Ishikawa (cell line): ENCODE measurements at regions not wholly inside any gene's neighbourhood (a gene's known extent, or its start where the extent isn't known, plus 50 kb on each side); places are given as distances from the start of the nearest gene placed in this dataset.

Experiments used
- CEBPB ChIP-seq: IDR thresholded peaks from 2 replicates; pipeline ENCODE4 v1.6.1; 2012
- CREB1 ChIP-seq: IDR thresholded peaks from 2 replicates; pipeline ENCODE4 v1.6.1; 2012; ENCODE audit warnings: low read depth
- EGR1 ChIP-seq: IDR thresholded peaks from 2 replicates; pipeline ENCODE4 v1.6.1; 2012
- EP300 ChIP-seq: IDR thresholded peaks from 2 replicates; pipeline ENCODE4 v1.6.1; 2012; ENCODE audit warnings: borderline replicate concordance
- FOXM1 ChIP-seq: IDR thresholded peaks from 2 replicates; pipeline ENCODE4 v1.6.1; 2012; ENCODE audit warnings: low read depth, borderline replicate concordance
- NFIC ChIP-seq: IDR thresholded peaks from 2 replicates; pipeline ENCODE4 v1.6.1; 2012
- RAD21 ChIP-seq: IDR thresholded peaks from 2 replicates; pipeline ENCODE4 v1.6.1; 2012; ENCODE audit warnings: low read depth
- TAF1 ChIP-seq: IDR thresholded peaks from 2 replicates; pipeline ENCODE4 v1.6.1; 2012; ENCODE audit warnings: low read depth, mild to moderate bottlenecking
- TCF12 ChIP-seq: IDR thresholded peaks from 2 replicates; pipeline ENCODE4 v1.6.1; 2012; ENCODE audit warnings: low read depth
- TEAD4 ChIP-seq: IDR thresholded peaks from 2 replicates; pipeline ENCODE4 v1.6.1; 2012
- YY1 ChIP-seq: IDR thresholded peaks from 2 replicates; pipeline ENCODE4 v1.6.1; 2012; ENCODE audit warnings: low read depth
- ZBTB7A ChIP-seq: IDR thresholded peaks from 2 replicates; pipeline ENCODE4 v1.6.1; 2012; ENCODE audit warnings: low read depth
- TF ChIP-seq, protein P1 (sequence below): IDR thresholded peaks from 2 replicates; pipeline ENCODE4 v1.6.1; 2012
- TF ChIP-seq, protein P2 (sequence below): IDR thresholded peaks from 2 replicates; pipeline ENCODE4 v1.6.1; 2012; ENCODE audit warnings: low read depth, mild to moderate bottlenecking
- TF ChIP-seq, protein P3 (sequence below): IDR thresholded peaks from 2 replicates; pipeline ENCODE4 v1.6.1; 2012

DNA sequence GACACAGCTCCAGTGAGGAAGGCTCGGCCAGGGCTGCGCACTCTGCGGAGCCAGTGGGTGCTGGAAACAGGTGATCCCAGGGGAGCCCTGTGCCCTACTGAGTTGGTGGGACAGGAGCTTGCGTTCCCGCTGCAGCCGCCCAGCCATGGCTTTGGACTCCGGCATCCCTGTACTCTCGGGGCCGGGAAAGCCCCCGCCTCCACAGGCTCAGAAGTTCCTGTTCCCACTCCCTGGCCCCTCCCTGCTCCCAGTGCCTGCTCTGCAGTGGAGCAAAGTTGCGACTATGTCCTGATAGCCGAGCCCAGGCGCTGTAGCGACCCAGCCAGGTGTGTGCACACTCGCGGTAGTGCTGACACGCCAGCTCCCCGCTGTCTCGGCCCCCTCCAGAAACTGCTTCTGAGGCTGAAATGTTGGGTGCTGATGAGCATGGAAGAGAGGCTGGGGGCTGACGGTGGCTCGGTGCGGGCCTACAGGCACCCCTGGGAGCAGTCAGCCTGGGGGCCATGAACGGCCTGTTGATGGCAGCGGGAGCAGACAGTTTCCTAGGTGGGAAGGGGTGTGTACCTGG, 344.6 kb upstream of the MGAT4C start:
- TF ChIP-seq TCF12, result no peak
- TF ChIP-seq, protein P1, sequence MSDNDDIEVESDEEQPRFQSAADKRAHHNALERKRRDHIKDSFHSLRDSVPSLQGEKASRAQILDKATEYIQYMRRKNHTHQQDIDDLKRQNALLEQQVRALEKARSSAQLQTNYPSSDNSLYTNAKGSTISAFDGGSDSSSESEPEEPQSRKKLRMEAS, result no peak
- no peak for TF ChIP-seq CEBPB
- no peak for TF ChIP-seq FOXM1
- TF ChIP-seq TEAD4, result no peak
- no peak for TF ChIP-seq ZBTB7A
- no peak for TF ChIP-seq EGR1
- no peak for TF ChIP-seq EP300
- no peak for TF ChIP-seq NFIC
- no peak for TF ChIP-seq TAF1
- TF ChIP-seq CREB1, result no peak

- TF ChIP-seq, protein P2, sequence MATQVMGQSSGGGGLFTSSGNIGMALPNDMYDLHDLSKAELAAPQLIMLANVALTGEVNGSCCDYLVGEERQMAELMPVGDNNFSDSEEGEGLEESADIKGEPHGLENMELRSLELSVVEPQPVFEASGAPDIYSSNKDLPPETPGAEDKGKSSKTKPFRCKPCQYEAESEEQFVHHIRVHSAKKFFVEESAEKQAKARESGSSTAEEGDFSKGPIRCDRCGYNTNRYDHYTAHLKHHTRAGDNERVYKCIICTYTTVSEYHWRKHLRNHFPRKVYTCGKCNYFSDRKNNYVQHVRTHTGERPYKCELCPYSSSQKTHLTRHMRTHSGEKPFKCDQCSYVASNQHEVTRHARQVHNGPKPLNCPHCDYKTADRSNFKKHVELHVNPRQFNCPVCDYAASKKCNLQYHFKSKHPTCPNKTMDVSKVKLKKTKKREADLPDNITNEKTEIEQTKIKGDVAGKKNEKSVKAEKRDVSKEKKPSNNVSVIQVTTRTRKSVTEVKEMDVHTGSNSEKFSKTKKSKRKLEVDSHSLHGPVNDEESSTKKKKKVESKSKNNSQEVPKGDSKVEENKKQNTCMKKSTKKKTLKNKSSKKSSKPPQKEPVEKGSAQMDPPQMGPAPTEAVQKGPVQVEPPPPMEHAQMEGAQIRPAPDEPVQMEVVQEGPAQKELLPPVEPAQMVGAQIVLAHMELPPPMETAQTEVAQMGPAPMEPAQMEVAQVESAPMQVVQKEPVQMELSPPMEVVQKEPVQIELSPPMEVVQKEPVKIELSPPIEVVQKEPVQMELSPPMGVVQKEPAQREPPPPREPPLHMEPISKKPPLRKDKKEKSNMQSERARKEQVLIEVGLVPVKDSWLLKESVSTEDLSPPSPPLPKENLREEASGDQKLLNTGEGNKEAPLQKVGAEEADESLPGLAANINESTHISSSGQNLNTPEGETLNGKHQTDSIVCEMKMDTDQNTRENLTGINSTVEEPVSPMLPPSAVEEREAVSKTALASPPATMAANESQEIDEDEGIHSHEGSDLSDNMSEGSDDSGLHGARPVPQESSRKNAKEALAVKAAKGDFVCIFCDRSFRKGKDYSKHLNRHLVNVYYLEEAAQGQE, result no peak
- TF ChIP-seq EP300 (no peak), EGR1 (no peak), NFIC (no peak), YY1 (no peak), TCF12 (no peak), FOXM1 (no peak), TEAD4 (no peak), RAD21 (no peak), CREB1 (no peak), CEBPB (no peak), TAF1 (no peak), ZBTB7A (no peak)
- TF ChIP-seq, protein P1, result no peak
- TF ChIP-seq, protein P3, sequence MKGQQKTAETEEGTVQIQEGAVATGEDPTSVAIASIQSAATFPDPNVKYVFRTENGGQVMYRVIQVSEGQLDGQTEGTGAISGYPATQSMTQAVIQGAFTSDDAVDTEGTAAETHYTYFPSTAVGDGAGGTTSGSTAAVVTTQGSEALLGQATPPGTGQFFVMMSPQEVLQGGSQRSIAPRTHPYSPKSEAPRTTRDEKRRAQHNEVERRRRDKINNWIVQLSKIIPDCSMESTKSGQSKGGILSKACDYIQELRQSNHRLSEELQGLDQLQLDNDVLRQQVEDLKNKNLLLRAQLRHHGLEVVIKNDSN, result no peak
These were observed 341.2 kb upstream of the MGAT4C start for GRCh38 chr12:86597431-86597830.

DNA sequence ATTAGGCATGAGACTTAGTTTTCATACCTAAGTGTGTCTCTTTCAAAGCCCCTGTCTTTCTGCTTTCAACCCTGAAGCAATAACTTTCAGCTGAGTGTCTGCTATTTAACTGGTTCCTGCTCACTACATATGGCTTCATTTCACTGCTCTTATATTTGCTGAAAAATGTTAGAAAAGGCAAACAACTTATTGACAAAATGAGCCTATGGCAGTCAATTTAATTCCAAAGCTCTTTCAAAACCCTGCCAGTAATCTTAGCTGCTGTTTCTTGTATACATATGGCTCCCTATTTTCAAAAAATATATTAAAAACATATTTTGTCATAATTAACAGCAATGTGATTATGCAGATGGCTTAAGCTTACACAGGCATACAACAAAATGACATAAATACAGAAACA, 334.1 kb upstream of the MGAT4C start:
- TF ChIP-seq ZBTB7A (no peak), EGR1 (no peak), NFIC (no peak), FOXM1 (no peak), TEAD4 (no peak), TAF1 (no peak), RAD21 (no peak), YY1 (no peak), CREB1 (no peak), CEBPB (no peak), EP300 (no peak), TCF12 (no peak)
- TF ChIP-seq, protein P3, result no peak
- TF ChIP-seq, protein P1, result no peak
- TF ChIP-seq, protein P2, result no peak

- TF ChIP-seq, protein P3, result no peak
- TF ChIP-seq YY1 (no peak), TAF1 (no peak), ZBTB7A (no peak), NFIC (no peak), TCF12 (no peak), EP300 (no peak), CEBPB (no peak), RAD21 (no peak), CREB1 (no peak), TEAD4 (no peak), FOXM1 (no peak), EGR1 (no peak)
- TF ChIP-seq, protein P2, result no peak
- TF ChIP-seq, protein P1, result no peak
These were observed 318.0 kb upstream of the MGAT4C start for GRCh38 chr12:86574143-86574542.
